Spleen (tissue), 11 donors: ENCODE measurements at regions not wholly inside any gene's neighbourhood (a gene's known extent, or its start where the extent isn't known, plus 50 kb on each side); places are given as distances from the start of the nearest gene placed in this dataset.

Experiments
- DNase-seq: peaks from one replicate; pipeline ENCODE4 v3.0.0-alpha.2; 2020
- H3K27ac ChIP-seq, 8 donors: fragments of 200-600 bp; sonication (generic) in 7 of 8; 1 replicate in 4 of 8; 2 replicates in 4 of 8; pipeline versions ENCODE4 v1.5.0 to v1.8.0; 2016 to 2021; ENCODE audit warnings: inconsistent platforms in 4 of 8, mild to moderate bottlenecking in 4 of 8, moderate library complexity in 1 of 8
- H3K27me3 ChIP-seq, 7 donors: fragments of 200-600 bp; sonication (generic) in 6 of 7; replicated peaks in 1 of 7; 1 replicate in 4 of 7; 2 replicates in 3 of 7; pipeline versions ENCODE4 v1.5.0 to v1.8.0; 2016 to 2021; ENCODE audit warnings: inconsistent platforms in 3 of 7, mild to moderate bottlenecking in 1 of 7
- H3K36me3 ChIP-seq, 6 donors: fragments of 200-600 bp; sonication (generic) in 5 of 6; 1 replicate in 4 of 6; 2 replicates in 2 of 6; pipeline versions ENCODE4 v1.5.0 to v1.8.0; 2016 to 2021; ENCODE audit warnings: inconsistent platforms in 2 of 6
- H3K4me1 ChIP-seq, 6 donors: fragments of 200-600 bp; sonication (generic) in 5 of 6; 1 replicate in 3 of 6; 2 replicates in 3 of 6; pipeline versions ENCODE4 v1.5.0 to v1.8.0; 2016 to 2021; ENCODE audit warnings: inconsistent platforms in 3 of 6
- H3K4me3 ChIP-seq, 8 donors: fragments of 200-600 bp; sonication (generic) in 7 of 8; 1 replicate in 4 of 8; 2 replicates in 4 of 8; pipeline versions ENCODE4 v1.5.0 to v1.8.0; 2016 to 2021; ENCODE audit warnings: inconsistent platforms in 4 of 8, mild to moderate bottlenecking in 4 of 8, moderate library complexity in 2 of 8
- H3K9me3 ChIP-seq, 8 donors: fragments of 200-600 bp; sonication (generic) in 7 of 8; 1 replicate in 4 of 8; 2 replicates in 4 of 8; pipeline versions ENCODE4 v1.5.0 to v1.8.0; 2016 to 2021; ENCODE audit warnings: inconsistent platforms in 4 of 8
- CTCF ChIP-seq, 11 experiments: fragments of 200-600 bp in 7 of 11; fragments of 450-650 bp in 4 of 11; sonication (generic) in 4 of 11; IDR thresholded peaks in 8 of 11; conservative IDR thresholded peaks in 3 of 11; 1 replicate in 7 of 11; 2 replicates in 4 of 11; pipeline versions ENCODE4 v1.4.0 to v1.8.0; 2016 to 2021; ENCODE audit warnings: antibody characterized with exemption in 11 of 11, inconsistent platforms in 4 of 11, mild to moderate bottlenecking in 1 of 11
- POLR2A ChIP-seq, 3 donors: fragments of 450-650 bp; IDR thresholded peaks; one replicate each; pipeline ENCODE4 v1.5.1; 2017; ENCODE audit warnings: antibody characterized with exemption in 3 of 3, mild to moderate bottlenecking in 1 of 3
- POLR2AphosphoS5 ChIP-seq, 3 donors: sonication (generic); formaldehyde crosslinking; IDR thresholded peaks; one replicate each; pipeline ENCODE4 v1.5.1; 2017; ENCODE audit warnings: antibody characterized with exemption in 3 of 3
- WGBS, 5 donors: extraction: QIAGEN DNeasy Blood & Tissue Kit in 3 of 5; methylation state at CpG; one replicate each; pipeline versions ENCODE4 v1.1.5 to v1.1.7; 2013 to 2018; 5-methylcytosine and 5-hydroxymethylcytosine counted together
- intact Hi-C: fragments of 100-400 bp; cut with DNase I; formaldehyde crosslinking; loops from one replicate; pipeline ENCODE4 v1.15.0; 2023; ENCODE audit warnings: low total_unique reads
- donor health status: healthy with polysubstance abuse.
- donor health status: DM: no; HTN: no; CAD: no; lungs with moderate emphysema.
- donor health status: DM: no; HTN: no; CAD: no.
- donor health status: Bipolar disorder and iron deficiency.
- donor health status: healthy.
- donor health status: DM: no; HTN: no; CAD: no.
- donor health status: DM: yes; HTN: yes; CAD: no.

- H3K27ac ChIP-seq: no peak overlapping the region
- TF ChIP-seq CTCF (IDR thresholded peaks at IDR 0.05 in 8 of 11, conservative IDR thresholded peaks at IDR 0.05 in 3 of 11) (no peak), POLR2A (IDR thresholded peaks at IDR 0.05) (no peak), POLR2AphosphoS5 (IDR thresholded peaks at IDR 0.05) (no peak)
- H3K9me3 ChIP-seq: peaks cover 0 to 8% (median 2%) of the 10 kb centered on the region in 8 donors
- H3K36me3 ChIP-seq: no peaks in the 10 kb centered on the region
- H3K4me1 ChIP-seq: no peaks in the 10 kb centered on the region
- intact Hi-C loops: no loop called here
- WGBS, 5 donors: 66 to 83% (median 68%) methylated on average over 1 of the region's 1 CpG
- H3K4me3 ChIP-seq: no peak overlapping the region
- H3K27me3 ChIP-seq: no peaks in the 10 kb centered on the region
- DNase-seq: no peak
Measured at GRCh38 chr11:42049650-42050049, 590.2 kb upstream of the LRRC4C start.

- H3K27ac ChIP-seq: no peak overlapping the region
- no peak overlapping the region for H3K4me3 ChIP-seq
- peaks cover 0 to 3% (median 0%) of the 10 kb centered on the region in 8 donors for H3K9me3 ChIP-seq
- no peaks in the 10 kb centered on the region for H3K4me1 ChIP-seq
- no peak for DNase-seq
- H3K36me3 ChIP-seq: no peaks in the 10 kb centered on the region
- WGBS, 5 donors: 68 to 88% (median 71%) methylated on average over 3 of the region's 3 CpGs
- intact Hi-C loops: no loop called here
- H3K27me3 ChIP-seq: no peaks in the 10 kb centered on the region
- no peak for TF ChIP-seq POLR2AphosphoS5 (IDR thresholded peaks at IDR 0.05)
- no peak for TF ChIP-seq CTCF (IDR thresholded peaks at IDR 0.05 in 8 of 11, conservative IDR thresholded peaks at IDR 0.05 in 3 of 11)
- TF ChIP-seq POLR2A (IDR thresholded peaks at IDR 0.05): no peak
Measured at GRCh38 chr11:42054351-42054900, 595.0 kb upstream of the LRRC4C start.

- TF ChIP-seq CTCF (IDR thresholded peaks at IDR 0.05 in 8 of 11, conservative IDR thresholded peaks at IDR 0.05 in 3 of 11) (no peak), POLR2AphosphoS5 (IDR thresholded peaks at IDR 0.05) (no peak), POLR2A (IDR thresholded peaks at IDR 0.05) (no peak)
- Histone ChIP-seq H3K27me3 (no peaks in the 10 kb centered on the region), H3K4me1 (no peaks in the 10 kb centered on the region), H3K9me3 (peaks cover 0 to 3% (median 0%) of the 10 kb centered on the region in 8 donors), H3K36me3 (no peaks in the 10 kb centered on the region), H3K27ac (no peak overlapping the region), H3K4me3 (no peak overlapping the region)
- DNase-seq: no peak
- WGBS, 5 donors: 50 to 79% (median 75%) methylated on average over 1 of the region's 1 CpG
- intact Hi-C loops: no loop called here
Measured at GRCh38 chr11:42055606-42056005, 596.2 kb upstream of the LRRC4C start.

GRCh38 chr11:42058794-42059193 is 599.3 kb upstream of the LRRC4C start:
- Histone ChIP-seq H3K27ac (no peak overlapping the region), H3K4me1 (no peaks in the 10 kb centered on the region), H3K9me3 (no peaks in the 10 kb centered on the region), H3K4me3 (no peak overlapping the region), H3K36me3 (no peaks in the 10 kb centered on the region), H3K27me3 (no peaks in the 10 kb centered on the region)
- 79 to 86% (median 83%) methylated on average over 5 of the region's 5 CpGs for WGBS, 5 donors
- intact Hi-C loops: no loop called here
- TF ChIP-seq POLR2A (IDR thresholded peaks at IDR 0.05): no peak
- TF ChIP-seq POLR2AphosphoS5 (IDR thresholded peaks at IDR 0.05): no peak
- no peak for TF ChIP-seq CTCF (IDR thresholded peaks at IDR 0.05 in 8 of 11, conservative IDR thresholded peaks at IDR 0.05 in 3 of 11)
- no peak for DNase-seq
